ENCODE measurements at regions not wholly inside any gene's neighbourhood (a gene's known extent, or its start where the extent isn't known, plus 50 kb on each side); places are given as distances from the start of the nearest gene placed in this dataset.

- H3K27ac ChIP-seq, result no peak overlapping the region
Observed at GRCh38 chr4:126221717-126222340, 907.1 kb downstream of the FAT4 start.

GRCh38 chr4:126223784-126224407, 909.1 kb downstream of the FAT4 start:
- no peaks in the 10 kb centered on the region for H3K36me3 ChIP-seq
- H3K9ac ChIP-seq, result no peak overlapping the region
- no peak for TF ChIP-seq Cebpa-rat (IDR thresholded peaks at IDR 0.05)

More at GRCh38 chr4:126221717-126222340, 907.1 kb downstream of the FAT4 start:
- no peak for TF ChIP-seq Cebpa-rat (IDR thresholded peaks at IDR 0.05)
- no peaks in the 10 kb centered on the region for H3K36me3 ChIP-seq
- no peak overlapping the region for H3K4me2 ChIP-seq
- no peaks in the 10 kb centered on the region for H3K27me3 ChIP-seq
- H3K4me3 ChIP-seq, result no peak overlapping the region
- no peak overlapping the region for H3K9ac ChIP-seq
- H3K9me3 ChIP-seq, result no peaks in the 10 kb centered on the region
- H3K4me1 ChIP-seq, result no peaks in the 10 kb centered on the region
- no peaks in the 10 kb centered on the region for H4K20me1 ChIP-seq

GRCh38 chr4:126227428-126227827, 912.7 kb downstream of the FAT4 start:
- Histone ChIP-seq H3K9me3 (no peaks in the 10 kb centered on the region), H4K20me1 (no peaks in the 10 kb centered on the region), H3K27me3 (no peaks in the 10 kb centered on the region), H3K27ac (no peak overlapping the region), H3K9ac (no peak overlapping the region), H3K4me1 (no peaks in the 10 kb centered on the region), H3K4me2 (no peak overlapping the region), H3K4me3 (no peak overlapping the region), H3K36me3 (no peaks in the 10 kb centered on the region)
- no peak for TF ChIP-seq Cebpa-rat (IDR thresholded peaks at IDR 0.05)

More at GRCh38 chr4:126223784-126224407, 909.1 kb downstream of the FAT4 start:
- Histone ChIP-seq H3K27ac (no peak overlapping the region), H3K4me1 (no peaks in the 10 kb centered on the region), H3K27me3 (no peaks in the 10 kb centered on the region), H4K20me1 (no peaks in the 10 kb centered on the region), H3K4me2 (no peak overlapping the region), H3K4me3 (no peak overlapping the region), H3K9me3 (no peaks in the 10 kb centered on the region)

- Histone ChIP-seq H4K20me1 (no peaks in the 10 kb centered on the region), H3K4me3 (no peak overlapping the region), H3K4me1 (no peaks in the 10 kb centered on the region), H3K9me3 (no peaks in the 10 kb centered on the region), H3K27me3 (no peaks in the 10 kb centered on the region), H3K27ac (no peak overlapping the region), H3K9ac (no peak overlapping the region), H3K4me2 (no peak overlapping the region), H3K36me3 (no peaks in the 10 kb centered on the region)
- TF ChIP-seq Cebpa-rat (IDR thresholded peaks at IDR 0.05), result no peak
Observed at GRCh38 chr4:126230269-126230668, 915.5 kb downstream of the FAT4 start.

- TF ChIP-seq Cebpa-rat (IDR thresholded peaks at IDR 0.05), result no peak
- Histone ChIP-seq H3K36me3 (no peaks in the 10 kb centered on the region), H3K27ac (no peak overlapping the region), H3K9ac (no peak overlapping the region), H3K4me3 (no peak overlapping the region), H3K4me2 (no peak overlapping the region), H3K9me3 (no peaks in the 10 kb centered on the region), H3K4me1 (no peaks in the 10 kb centered on the region), H4K20me1 (no peaks in the 10 kb centered on the region), H3K27me3 (no peaks in the 10 kb centered on the region)
Observed at GRCh38 chr4:126233483-126233882, 918.7 kb downstream of the FAT4 start.

- H3K27ac ChIP-seq, result no peak overlapping the region
- H3K4me1 ChIP-seq, result no peaks in the 10 kb centered on the region
- no peak overlapping the region for H3K9ac ChIP-seq
- no peaks in the 10 kb centered on the region for H4K20me1 ChIP-seq
- H3K4me2 ChIP-seq, result no peak overlapping the region
- no peak overlapping the region for H3K4me3 ChIP-seq
- no peaks in the 10 kb centered on the region for H3K27me3 ChIP-seq
- no peaks in the 10 kb centered on the region for H3K36me3 ChIP-seq
- TF ChIP-seq Cebpa-rat (IDR thresholded peaks at IDR 0.05), result no peak
- no peaks in the 10 kb centered on the region for H3K9me3 ChIP-seq
Observed at GRCh38 chr4:126238013-126238412, 923.3 kb downstream of the FAT4 start.

GRCh38 chr4:126241634-126242033, 926.9 kb downstream of the FAT4 start:
- H3K27me3 ChIP-seq, result no peaks in the 10 kb centered on the region
- H3K4me2 ChIP-seq, result no peak overlapping the region
- no peak for TF ChIP-seq Cebpa-rat (IDR thresholded peaks at IDR 0.05)
- H3K36me3 ChIP-seq, result no peaks in the 10 kb centered on the region
- no peaks in the 10 kb centered on the region for H3K4me1 ChIP-seq
- no peak overlapping the region for H3K9ac ChIP-seq
- H3K27ac ChIP-seq, result no peak overlapping the region
- no peak overlapping the region for H3K4me3 ChIP-seq
- no peaks in the 10 kb centered on the region for H3K9me3 ChIP-seq
- no peaks in the 10 kb centered on the region for H4K20me1 ChIP-seq

- Histone ChIP-seq H4K20me1 (no peaks in the 10 kb centered on the region), H3K9me3 (no peaks in the 10 kb centered on the region), H3K36me3 (no peaks in the 10 kb centered on the region), H3K27me3 (no peaks in the 10 kb centered on the region), H3K9ac (no peak overlapping the region), H3K4me3 (no peak overlapping the region), H3K4me1 (no peaks in the 10 kb centered on the region), H3K4me2 (no peak overlapping the region), H3K27ac (no peak overlapping the region)
- no peak for TF ChIP-seq Cebpa-rat (IDR thresholded peaks at IDR 0.05)
Observed at GRCh38 chr4:126242679-126243390, 928.1 kb downstream of the FAT4 start.

- no peaks in the 10 kb centered on the region for H3K4me1 ChIP-seq
- H3K36me3 ChIP-seq, result no peaks in the 10 kb centered on the region
- H3K9ac ChIP-seq, result no peak overlapping the region
- TF ChIP-seq Cebpa-rat (IDR thresholded peaks at IDR 0.05), result no peak
- no peaks in the 10 kb centered on the region for H3K9me3 ChIP-seq
- no peaks in the 10 kb centered on the region for H4K20me1 ChIP-seq
- H3K4me2 ChIP-seq, result no peak overlapping the region
- H3K27me3 ChIP-seq, result no peaks in the 10 kb centered on the region
- no peak overlapping the region for H3K4me3 ChIP-seq
- H3K27ac ChIP-seq, result no peak overlapping the region
Observed at GRCh38 chr4:126247409-126247808, 932.7 kb downstream of the FAT4 start.

- Histone ChIP-seq H4K20me1 (no peaks in the 10 kb centered on the region), H3K27me3 (no peaks in the 10 kb centered on the region), H3K4me3 (no peak overlapping the region), H3K9ac (no peak overlapping the region), H3K4me2 (no peak overlapping the region), H3K27ac (no peak overlapping the region), H3K9me3 (no peaks in the 10 kb centered on the region), H3K4me1 (no peaks in the 10 kb centered on the region), H3K36me3 (no peaks in the 10 kb centered on the region)
- TF ChIP-seq Cebpa-rat (IDR thresholded peaks at IDR 0.05), result no peak
Observed at GRCh38 chr4:126250006-126250405, 935.3 kb downstream of the FAT4 start.

Measured in BLaER1 (cell line).